ENCODE measurements at regions not wholly inside any gene's neighbourhood (a gene's known extent, or its start where the extent isn't known, plus 50 kb on each side); places are given as distances from the start of the nearest gene placed in this dataset.
"Not testable (repeated sequence)": the region's sequence is repeated elsewhere in the genome, so short reads cannot be mapped to it uniquely, and the experiment has no call there.

DNA sequence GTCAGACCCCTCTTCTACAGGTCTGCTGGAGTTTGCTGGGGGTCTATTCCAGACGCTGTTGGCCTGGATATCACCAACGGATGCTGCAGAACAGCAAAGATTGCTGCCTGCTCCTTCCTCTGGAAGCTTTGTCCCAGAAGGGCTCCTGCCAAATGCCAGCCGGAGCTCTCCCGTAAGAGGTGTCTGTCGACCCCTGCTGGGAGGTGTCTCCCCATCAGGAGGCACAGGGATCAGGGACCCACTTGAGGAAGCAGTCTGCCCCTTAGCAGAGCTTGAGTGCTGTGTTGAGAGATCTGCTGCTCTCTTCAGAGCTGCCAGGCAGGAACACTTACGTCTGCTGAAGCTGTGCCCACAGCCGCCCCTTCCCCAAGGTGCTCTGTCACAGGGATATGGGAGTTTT lies 122.1 kb upstream of the TNP1 start:
- TF ChIP-seq, protein P1, sequence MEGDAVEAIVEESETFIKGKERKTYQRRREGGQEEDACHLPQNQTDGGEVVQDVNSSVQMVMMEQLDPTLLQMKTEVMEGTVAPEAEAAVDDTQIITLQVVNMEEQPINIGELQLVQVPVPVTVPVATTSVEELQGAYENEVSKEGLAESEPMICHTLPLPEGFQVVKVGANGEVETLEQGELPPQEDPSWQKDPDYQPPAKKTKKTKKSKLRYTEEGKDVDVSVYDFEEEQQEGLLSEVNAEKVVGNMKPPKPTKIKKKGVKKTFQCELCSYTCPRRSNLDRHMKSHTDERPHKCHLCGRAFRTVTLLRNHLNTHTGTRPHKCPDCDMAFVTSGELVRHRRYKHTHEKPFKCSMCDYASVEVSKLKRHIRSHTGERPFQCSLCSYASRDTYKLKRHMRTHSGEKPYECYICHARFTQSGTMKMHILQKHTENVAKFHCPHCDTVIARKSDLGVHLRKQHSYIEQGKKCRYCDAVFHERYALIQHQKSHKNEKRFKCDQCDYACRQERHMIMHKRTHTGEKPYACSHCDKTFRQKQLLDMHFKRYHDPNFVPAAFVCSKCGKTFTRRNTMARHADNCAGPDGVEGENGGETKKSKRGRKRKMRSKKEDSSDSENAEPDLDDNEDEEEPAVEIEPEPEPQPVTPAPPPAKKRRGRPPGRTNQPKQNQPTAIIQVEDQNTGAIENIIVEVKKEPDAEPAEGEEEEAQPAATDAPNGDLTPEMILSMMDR (IDR thresholded peaks at IDR 0.05; ENCODE audit: insufficient read depth, low read length, poor library complexity, severe bottlenecking) = not testable (repeated sequence)
- not testable (repeated sequence) for TF ChIP-seq EZH2phosphoT487 (conservative IDR thresholded peaks at IDR 0.05; ENCODE audit: low read length)

Measured in SU-DHL-6 (cell line).